ENCODE measurements at regions not wholly inside any gene's neighbourhood (a gene's known extent, or its start where the extent isn't known, plus 50 kb on each side); places are given as distances from the start of the nearest gene placed in this dataset.

- H3K9me3 ChIP-seq (replicated peaks) = no peaks in the 10 kb centered on the region
- no peaks in the 10 kb centered on the region for H3K27me3 ChIP-seq (replicated peaks)
- no peak overlapping the region for H3K4me3 ChIP-seq
- no peaks in the 10 kb centered on the region for H3K36me3 ChIP-seq
- H3K27ac ChIP-seq = no peak overlapping the region
- no peak for DNase-seq (ENCODE audit: low read depth in 1 of 2, low spot score in 2 of 2)
- no peaks in the 10 kb centered on the region for H3K4me1 ChIP-seq (replicated peaks)
Measured at GRCh38 chrX:139094671-139095592, 383.4 kb upstream of the FGF13 start.

- Histone ChIP-seq H3K27ac (no peak overlapping the region), H3K36me3 (no peaks in the 10 kb centered on the region), H3K27me3 (replicated peaks) (no peaks in the 10 kb centered on the region), H3K4me3 (no peak overlapping the region), H3K9me3 (replicated peaks) (no peaks in the 10 kb centered on the region), H3K4me1 (replicated peaks) (no peaks in the 10 kb centered on the region)
- DNase-seq (ENCODE audit: low read depth in 1 of 2, low spot score in 2 of 2) = no peak
Measured at GRCh38 chrX:139093201-139093600, 381.7 kb upstream of the FGF13 start.

- H3K4me1 ChIP-seq (replicated peaks) = no peaks in the 10 kb centered on the region
- no peak for DNase-seq (ENCODE audit: low read depth in 1 of 2, low spot score in 2 of 2)
Measured at GRCh38 chrX:139091878-139092277, 380.4 kb upstream of the FGF13 start.

GRCh38 chrX:139091066-139091465 is 379.5 kb upstream of the FGF13 start:
- H3K4me3 ChIP-seq = no peak overlapping the region
- no peaks in the 10 kb centered on the region for H3K9me3 ChIP-seq (replicated peaks)
- no peak overlapping the region for H3K27ac ChIP-seq
- no peaks in the 10 kb centered on the region for H3K36me3 ChIP-seq
- H3K4me1 ChIP-seq (replicated peaks) = no peaks in the 10 kb centered on the region
- DNase-seq (ENCODE audit: low read depth in 1 of 2, low spot score in 2 of 2) = no peak
- no peaks in the 10 kb centered on the region for H3K27me3 ChIP-seq (replicated peaks)

More at GRCh38 chrX:139091878-139092277, 380.4 kb upstream of the FGF13 start:
- no peaks in the 10 kb centered on the region for H3K27me3 ChIP-seq (replicated peaks)
- H3K4me3 ChIP-seq = no peak overlapping the region
- H3K27ac ChIP-seq = no peak overlapping the region
- H3K36me3 ChIP-seq = no peaks in the 10 kb centered on the region
- H3K9me3 ChIP-seq (replicated peaks) = no peaks in the 10 kb centered on the region

- Histone ChIP-seq H3K27me3 (replicated peaks) (no peaks in the 10 kb centered on the region), H3K4me1 (replicated peaks) (no peaks in the 10 kb centered on the region), H3K27ac (no peak overlapping the region), H3K9me3 (replicated peaks) (no peaks in the 10 kb centered on the region), H3K36me3 (no peaks in the 10 kb centered on the region), H3K4me3 (no peak overlapping the region)
- no peak for DNase-seq (ENCODE audit: low read depth in 1 of 2, low spot score in 2 of 2)
Measured at GRCh38 chrX:139086246-139086645, 374.7 kb upstream of the FGF13 start.

- Histone ChIP-seq H3K36me3 (no peaks in the 10 kb centered on the region), H3K4me3 (no peak overlapping the region), H3K4me1 (replicated peaks) (no peaks in the 10 kb centered on the region), H3K27me3 (replicated peaks) (no peaks in the 10 kb centered on the region), H3K27ac (no peak overlapping the region), H3K9me3 (replicated peaks) (no peaks in the 10 kb centered on the region)
- no peak for DNase-seq (ENCODE audit: low read depth in 1 of 2, low spot score in 2 of 2)
Measured at GRCh38 chrX:139085404-139085803, 373.9 kb upstream of the FGF13 start.

DNA sequence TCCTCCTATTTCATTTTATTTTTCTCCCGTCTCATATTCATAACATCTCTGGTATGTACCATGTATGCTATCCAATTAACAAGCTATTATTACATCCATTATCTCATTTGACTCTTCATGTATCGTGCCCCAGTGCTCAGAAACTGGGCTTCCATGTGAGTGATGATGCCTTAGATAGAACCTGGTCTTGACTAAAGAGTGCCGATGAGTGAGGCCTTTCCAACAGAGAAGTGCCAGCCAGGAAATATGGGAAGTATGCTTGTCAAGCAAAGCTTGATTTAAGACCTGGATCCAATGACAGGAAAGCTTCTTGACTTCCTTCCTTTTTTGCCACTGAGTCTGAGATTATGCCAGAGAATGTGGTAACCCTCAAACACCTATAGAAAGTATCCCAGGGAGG is 371.7 kb upstream of the FGF13 start:
- DNase-seq (ENCODE audit: low read depth in 1 of 2, low spot score in 2 of 2) = no peak
- Histone ChIP-seq H3K4me3 (no peak overlapping the region), H3K9me3 (replicated peaks) (no peaks in the 10 kb centered on the region), H3K27me3 (replicated peaks) (no peaks in the 10 kb centered on the region), H3K36me3 (no peaks in the 10 kb centered on the region), H3K27ac (no peak overlapping the region), H3K4me1 (replicated peaks) (peaks cover 2% of the 10 kb centered on the region)

DNA sequence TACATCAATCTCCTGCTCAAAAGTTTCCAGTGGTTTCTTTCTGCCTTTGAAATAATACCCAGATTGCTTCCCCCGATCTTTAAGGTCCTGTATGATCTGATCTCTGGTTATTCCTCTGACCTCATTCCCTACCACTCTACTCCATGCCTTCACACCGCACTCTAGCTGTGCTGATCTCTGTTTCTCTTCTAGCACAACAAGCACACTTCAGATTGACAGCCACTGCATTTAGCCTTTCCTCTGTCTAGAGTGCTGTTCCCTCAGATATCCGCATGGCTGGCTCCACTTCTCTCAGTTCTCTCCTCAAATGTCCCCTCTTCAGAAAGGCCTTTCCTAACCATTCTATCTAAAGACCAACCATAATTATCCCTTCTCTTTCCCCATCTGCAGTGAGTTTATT is 370.4 kb upstream of the FGF13 start:
- no peak overlapping the region for H3K4me3 ChIP-seq
- DNase-seq (ENCODE audit: low read depth in 1 of 2, low spot score in 2 of 2) = no peak
- H3K27ac ChIP-seq = no peak overlapping the region
- H3K27me3 ChIP-seq (replicated peaks) = no peaks in the 10 kb centered on the region
- no peaks in the 10 kb centered on the region for H3K36me3 ChIP-seq
- H3K4me1 ChIP-seq (replicated peaks) = peaks cover 11% of the 10 kb centered on the region
- H3K9me3 ChIP-seq (replicated peaks) = no peaks in the 10 kb centered on the region

- H3K9me3 ChIP-seq (replicated peaks) = no peaks in the 10 kb centered on the region
- no peaks in the 10 kb centered on the region for H3K36me3 ChIP-seq
Measured at GRCh38 chrX:139079789-139080188, 368.3 kb upstream of the FGF13 start.

GRCh38 chrX:139078761-139079280 is 367.3 kb upstream of the FGF13 start:
- no peaks in the 10 kb centered on the region for H3K27me3 ChIP-seq (replicated peaks)
- no peaks in the 10 kb centered on the region for H3K36me3 ChIP-seq
- no peak overlapping the region for H3K4me3 ChIP-seq
- no peak for DNase-seq (ENCODE audit: low read depth in 1 of 2, low spot score in 2 of 2)
- peaks cover 11% of the 10 kb centered on the region for H3K4me1 ChIP-seq (replicated peaks)
- no peak overlapping the region for H3K27ac ChIP-seq
- H3K9me3 ChIP-seq (replicated peaks) = no peaks in the 10 kb centered on the region

More at GRCh38 chrX:139079789-139080188, 368.3 kb upstream of the FGF13 start:
- Histone ChIP-seq H3K4me1 (replicated peaks) (peaks cover 11% of the 10 kb centered on the region), H3K27ac (no peak overlapping the region), H3K4me3 (no peak overlapping the region), H3K27me3 (replicated peaks) (no peaks in the 10 kb centered on the region)
- no peak for DNase-seq (ENCODE audit: low read depth in 1 of 2, low spot score in 2 of 2)

DNA sequence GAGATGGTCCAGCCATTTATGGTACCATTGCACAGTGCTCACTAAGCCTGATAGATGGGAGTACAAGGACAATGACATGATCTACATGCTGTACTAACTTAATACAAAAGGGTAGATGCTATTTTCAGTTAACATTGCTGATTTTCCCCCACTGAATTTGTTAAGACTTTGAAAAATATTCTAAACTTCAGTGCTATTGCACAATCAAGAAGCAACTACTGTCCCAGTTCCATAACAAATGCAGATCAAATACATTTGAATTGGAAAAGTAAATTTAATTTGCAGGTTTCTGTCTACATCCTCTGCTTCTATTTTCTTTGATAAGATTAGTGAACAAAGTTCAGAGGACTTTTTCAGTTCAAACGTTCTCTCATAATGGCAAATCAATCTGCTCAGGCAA is 366.8 kb upstream of the FGF13 start:
- H3K36me3 ChIP-seq = no peaks in the 10 kb centered on the region
- H3K9me3 ChIP-seq (replicated peaks) = no peaks in the 10 kb centered on the region
- H3K27ac ChIP-seq = no peak overlapping the region
- H3K4me3 ChIP-seq = no peak overlapping the region
- DNase-seq (ENCODE audit: low read depth in 1 of 2, low spot score in 2 of 2) = no peak
- peaks cover 11% of the 10 kb centered on the region for H3K4me1 ChIP-seq (replicated peaks)
- no peaks in the 10 kb centered on the region for H3K27me3 ChIP-seq (replicated peaks)

DNA sequence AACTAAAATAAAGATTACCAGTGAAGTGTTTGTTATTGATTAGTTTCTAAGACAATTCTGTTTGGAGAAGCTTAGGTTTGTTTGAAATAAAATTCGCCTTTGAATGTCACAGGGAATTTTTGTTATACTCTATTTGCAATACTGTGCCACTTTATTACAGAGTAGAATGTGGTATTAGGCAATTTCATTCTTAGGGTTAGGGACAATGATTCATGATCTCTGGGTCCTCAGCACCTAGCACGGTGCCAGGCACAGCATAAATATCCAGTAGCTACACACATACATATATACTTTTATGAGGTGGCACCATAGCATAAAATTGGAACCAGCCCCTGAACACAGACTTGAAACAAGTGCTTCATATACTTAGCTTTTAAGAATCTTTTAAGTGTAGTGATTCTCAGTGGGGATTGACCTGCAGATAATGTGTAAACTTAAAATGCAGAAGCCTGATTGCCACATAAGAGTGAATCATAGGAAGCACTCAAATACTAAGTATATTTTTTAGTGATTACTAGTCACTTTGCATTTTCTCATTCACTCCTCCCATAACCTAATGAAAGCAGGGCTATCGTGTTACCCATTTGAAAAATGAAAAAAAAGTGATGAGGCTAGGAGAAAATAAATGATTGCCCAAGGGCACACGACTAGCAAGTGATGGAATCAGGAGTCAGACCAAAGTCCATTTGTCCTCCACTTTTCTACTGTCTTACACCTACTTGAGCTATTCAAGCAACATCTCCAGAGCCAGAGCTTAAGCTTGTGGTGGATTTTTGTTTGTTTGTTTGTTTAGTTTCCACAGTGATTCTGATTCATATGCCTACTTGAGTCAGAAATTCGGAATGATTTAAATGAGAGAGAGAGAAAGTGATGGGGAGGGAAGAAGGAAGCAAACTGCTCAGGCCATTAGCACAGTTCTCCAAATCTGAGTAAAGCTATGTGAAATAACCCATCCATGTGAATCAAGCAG is 366.0 kb upstream of the FGF13 start:
- peak in 1 of 2 experiments; percentile 45 for DNase-seq (ENCODE audit: low read depth in 1 of 2, low spot score in 2 of 2)
- Histone ChIP-seq H3K36me3 (no peaks in the 10 kb centered on the region), H3K27ac (peak overlapping the region; percentile 74), H3K27me3 (replicated peaks) (no peaks in the 10 kb centered on the region), H3K9me3 (replicated peaks) (no peaks in the 10 kb centered on the region), H3K4me1 (replicated peaks) (peaks cover 11% of the 10 kb centered on the region), H3K4me3 (no peak overlapping the region)

DNA sequence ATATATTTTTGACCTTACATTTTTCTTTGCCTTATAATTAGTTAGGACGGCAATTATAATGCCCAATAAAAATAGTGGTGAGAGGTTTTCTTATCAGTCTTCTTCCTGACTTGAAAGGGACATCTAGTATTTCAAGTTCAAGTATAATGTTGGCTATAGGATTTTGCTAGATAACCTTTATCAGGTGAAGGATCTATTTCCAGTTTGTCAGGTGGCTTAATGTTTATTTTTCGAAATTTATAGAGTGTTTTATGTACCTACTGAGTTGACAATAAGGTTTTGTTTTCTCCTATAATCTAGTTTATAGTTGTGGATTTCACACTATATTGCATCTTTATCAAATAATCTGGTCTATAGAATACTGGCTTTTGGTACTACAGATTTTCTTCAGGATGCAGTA is 351.8 kb upstream of the FGF13 start:
- Histone ChIP-seq H3K36me3 (no peaks in the 10 kb centered on the region), H3K27ac (no peak overlapping the region), H3K4me3 (no peak overlapping the region), H3K4me1 (replicated peaks) (no peaks in the 10 kb centered on the region), H3K9me3 (replicated peaks) (no peaks in the 10 kb centered on the region), H3K27me3 (replicated peaks) (no peaks in the 10 kb centered on the region)
- no peak for DNase-seq (ENCODE audit: low read depth in 1 of 2, low spot score in 2 of 2)
